ENCODE measurements at regions not wholly inside any gene's neighbourhood (a gene's known extent, or its start where the extent isn't known, plus 50 kb on each side); places are given as distances from the start of the nearest gene placed in this dataset.

DNA sequence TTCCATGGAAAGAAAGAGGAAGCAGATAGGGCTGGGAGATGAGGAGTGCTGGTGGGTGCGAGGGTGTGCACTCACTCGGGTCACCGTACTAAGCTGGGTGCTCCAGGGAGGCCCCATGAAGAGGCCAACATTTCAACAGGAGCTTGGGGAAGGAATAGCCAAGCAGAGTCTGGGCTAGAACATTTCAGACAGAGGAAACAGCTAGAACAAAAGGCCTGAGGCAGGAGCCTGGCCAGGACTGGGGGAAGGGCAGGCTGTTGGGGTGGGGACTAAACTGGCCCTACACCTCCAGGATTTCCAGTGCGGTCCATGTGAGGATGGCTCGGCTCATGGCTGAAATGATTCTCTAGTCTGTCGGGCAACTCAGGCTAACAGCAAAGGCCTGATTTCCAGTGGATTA, 90.8 kb downstream of the ZFP36L2 start:
- TF ChIP-seq CTCF (conservative IDR thresholded peaks at IDR 0.05) (no peak), EZH2 (IDR thresholded peaks at IDR 0.05; ENCODE audit: low read depth) (no peak)

All from PC-9 (cell line).